Right cardiac atrium (tissue), 5 donors: ENCODE measurements at regions not wholly inside any gene's neighbourhood (a gene's known extent, or its start where the extent isn't known, plus 50 kb on each side); places are given as distances from the start of the nearest gene placed in this dataset.
"Not testable (repeated sequence)": the region's sequence is repeated elsewhere in the genome, so short reads cannot be mapped to it uniquely, and the experiment has no call there.

Experiments
- ATAC-seq, 2 donors: fragments of 200-7000 bp; cut with Tn5 transposase; one replicate each; pipeline versions ENCODE4 v1.8.0 to v1.9.1; 2020; ENCODE audit warnings: moderate library complexity in 2 of 2, mild to moderate bottlenecking in 1 of 2
- DNase-seq, 3 donors: peaks; one replicate each; pipeline ENCODE4 v3.0.0-alpha.2; 2020
- H3K27ac ChIP-seq: one replicate; pipeline ENCODE4 v1.5.1; 2013; ENCODE audit warnings: mild to moderate bottlenecking, low read length, control low read depth, moderate library complexity
- H3K27me3 ChIP-seq: one replicate; pipeline ENCODE4 v1.6.1; 2013; ENCODE audit not compliant: control insufficient read depth, insufficient read depth
- H3K4me1 ChIP-seq: one replicate; pipeline ENCODE4 v1.6.1; 2013; ENCODE audit warnings: low read length; ENCODE audit not compliant: control insufficient read depth, insufficient read depth
- H3K4me3 ChIP-seq: one replicate; pipeline ENCODE4 v1.5.1; 2013; ENCODE audit warnings: low read length, control low read depth
- H3K9me3 ChIP-seq: one replicate; pipeline ENCODE4 v1.6.1; 2013; ENCODE audit warnings: low read length; ENCODE audit not compliant: control insufficient read depth
- WGBS: extraction: QIAGEN DNeasy Blood & Tissue Kit; methylation state at CpG from one replicate; pipeline ENCODE4 v1.1.7; 2013; 5-methylcytosine and 5-hydroxymethylcytosine counted together
- intact Hi-C, 4 donors: fragments of 100-400 bp; cut with DNase I; formaldehyde crosslinking; loops; one replicate each; pipeline versions ENCODE4 v1.11.0 to v1.14.0; 2022 to 2023
- donor health status: healthy with polysubstance abuse.
- donor health status: DM: no; HTN: yes; CAD: no.
- donor health status: DM: no; HTN: no; CAD: no.
- donor health status: DM: no; HTN: yes; CAD: no; lungs with severe emphysema.
- donor health status: DM: yes; HTN: yes; CAD: no.

DNA sequence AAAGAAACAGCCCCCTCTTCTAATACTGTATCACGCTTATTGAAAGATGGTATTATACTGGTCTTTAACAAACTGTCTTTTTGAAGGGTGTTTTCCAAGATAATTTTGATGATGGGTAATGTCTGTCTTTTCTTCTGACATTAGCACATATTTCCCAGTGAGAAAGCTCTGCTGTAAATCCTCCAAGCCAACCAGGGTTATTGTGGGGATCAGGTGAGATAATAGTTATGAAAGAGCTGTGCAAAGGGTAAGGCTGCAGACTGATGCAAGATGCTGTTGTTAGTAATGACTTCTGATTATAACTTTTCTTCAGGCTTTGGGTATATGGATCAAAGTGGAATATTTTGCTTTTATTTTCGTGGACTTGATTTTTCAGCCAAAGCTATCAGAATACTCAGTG, 581.7 kb downstream of the REEP3 start:
- no peak for ATAC-seq
- no peaks in the 10 kb centered on the region for H3K27me3 ChIP-seq
- no peak overlapping the region for H3K27ac ChIP-seq
- H3K4me1 ChIP-seq: no peaks in the 10 kb centered on the region
- intact Hi-C loops: no loop called here
- no peak overlapping the region for H3K4me3 ChIP-seq
- WGBS: 91% methylated on average over 2 of the region's 2 CpGs
- no peak for DNase-seq
- H3K9me3 ChIP-seq: no peaks in the 10 kb centered on the region

DNA sequence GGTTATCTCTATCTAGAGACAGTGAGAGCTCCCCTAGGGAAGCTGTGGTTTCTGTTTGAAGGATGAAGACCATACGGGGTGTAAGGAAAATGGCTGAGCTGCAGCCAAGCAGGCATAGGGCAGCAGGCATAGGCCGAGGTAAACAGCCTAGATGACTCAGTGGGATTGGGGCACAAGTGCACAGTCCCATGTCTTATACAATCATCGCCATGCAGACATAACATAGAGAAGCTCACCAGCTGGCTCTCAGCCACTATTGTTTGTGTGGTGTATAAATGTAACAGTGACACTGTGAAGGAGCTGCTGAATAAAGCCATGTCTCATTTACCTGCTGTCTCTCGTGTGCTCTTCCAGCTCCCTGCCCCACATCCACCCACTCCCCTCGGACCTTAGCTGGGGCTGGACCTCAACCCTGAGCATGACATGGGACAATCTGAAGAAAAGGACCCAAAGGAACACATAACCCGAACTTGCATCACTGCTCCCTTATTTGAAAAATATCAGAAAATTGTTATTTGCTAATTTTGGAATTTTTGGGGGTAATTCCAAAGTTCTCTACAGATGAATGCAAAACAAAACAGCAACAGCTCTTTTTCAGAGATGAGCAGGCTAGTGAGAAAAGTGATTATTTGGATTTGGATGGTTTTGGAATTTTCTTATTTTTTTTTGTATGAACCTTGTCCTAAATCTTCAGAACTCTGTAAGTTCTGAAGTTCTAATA, 582.7 kb downstream of the REEP3 start:
- Histone ChIP-seq H3K9me3 (no peaks in the 10 kb centered on the region), H3K27me3 (no peaks in the 10 kb centered on the region), H3K27ac (no peak overlapping the region), H3K4me1 (no peaks in the 10 kb centered on the region), H3K4me3 (no peak overlapping the region)
- no peak for ATAC-seq
- intact Hi-C loops: no loop called here
- 69% methylated on average over 6 of the region's 6 CpGs for WGBS
- no peak for DNase-seq

DNA sequence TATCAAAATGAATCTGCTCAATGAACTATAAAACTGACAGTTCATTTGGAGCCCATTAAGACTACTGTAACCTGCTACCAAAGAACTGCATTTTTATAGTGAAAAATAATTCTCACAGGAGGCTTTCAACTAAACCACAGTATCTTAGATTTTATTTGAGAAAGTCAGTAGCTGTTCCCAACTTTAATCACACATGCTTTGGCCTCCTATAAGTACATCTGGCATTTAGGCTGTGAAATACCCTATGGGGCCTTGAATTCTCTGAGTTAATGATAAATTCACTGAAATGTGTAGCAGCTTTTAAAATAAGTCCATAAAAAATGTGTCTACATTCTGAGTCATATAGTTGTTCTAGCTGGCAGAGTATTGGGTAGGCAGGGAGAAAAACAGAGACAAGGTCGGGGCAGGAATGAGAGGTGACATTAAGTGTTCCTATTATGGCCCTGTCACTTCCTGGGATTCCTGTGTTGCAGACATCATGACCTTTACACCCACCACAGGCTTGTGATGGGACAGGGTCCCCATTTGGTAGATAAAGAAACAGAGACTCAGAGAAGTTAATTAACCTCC, 588.8 kb downstream of the REEP3 start:
- intact Hi-C loops: no loop called here
- DNase-seq (no peak), ATAC-seq (no peak)
- H3K4me3 ChIP-seq: no peak overlapping the region
- 62% methylated on average over 1 of the region's 1 CpG for WGBS
- no peaks in the 10 kb centered on the region for H3K9me3 ChIP-seq
- no peak overlapping the region for H3K27ac ChIP-seq
- H3K27me3 ChIP-seq: no peaks in the 10 kb centered on the region
- H3K4me1 ChIP-seq: no peaks in the 10 kb centered on the region

DNA sequence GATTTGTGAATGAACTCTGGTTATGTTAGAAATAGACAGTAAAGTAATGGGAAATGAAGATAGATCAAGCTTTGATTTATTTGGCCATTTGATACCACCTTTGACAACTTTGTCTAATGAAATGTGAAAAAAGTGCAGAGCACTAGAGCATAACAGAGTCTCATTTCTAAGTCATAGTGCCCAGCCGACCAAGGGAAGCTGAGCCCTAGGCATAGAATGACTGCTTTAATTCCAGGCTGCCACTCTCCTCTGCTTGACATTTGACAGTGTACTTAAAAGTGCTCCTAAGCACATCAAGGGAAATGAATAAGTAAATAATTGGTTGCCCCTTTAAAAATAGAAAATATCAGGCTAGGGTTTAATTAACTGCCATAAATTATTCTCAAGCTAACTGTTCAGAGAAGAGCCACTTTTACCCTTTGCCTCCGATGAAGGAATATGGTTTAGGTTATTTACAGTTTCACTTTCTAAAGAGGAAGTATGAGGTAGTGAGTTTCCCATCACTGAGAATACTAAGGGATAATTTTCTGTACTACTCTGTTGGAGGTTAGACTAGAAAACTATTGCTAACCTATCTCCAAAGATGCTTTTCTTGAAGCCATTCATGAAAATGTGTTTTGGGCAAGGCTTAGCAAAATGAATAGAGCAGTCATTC, 591.6 kb downstream of the REEP3 start:
- WGBS: 62% methylated on average over 2 of the region's 2 CpGs
- Histone ChIP-seq H3K4me1 (no peaks in the 10 kb centered on the region), H3K27ac (no peak overlapping the region), H3K27me3 (no peaks in the 10 kb centered on the region), H3K4me3 (no peak overlapping the region), H3K9me3 (no peaks in the 10 kb centered on the region)
- no peak for ATAC-seq
- no peak for DNase-seq
- intact Hi-C loops: no loop called here

DNA sequence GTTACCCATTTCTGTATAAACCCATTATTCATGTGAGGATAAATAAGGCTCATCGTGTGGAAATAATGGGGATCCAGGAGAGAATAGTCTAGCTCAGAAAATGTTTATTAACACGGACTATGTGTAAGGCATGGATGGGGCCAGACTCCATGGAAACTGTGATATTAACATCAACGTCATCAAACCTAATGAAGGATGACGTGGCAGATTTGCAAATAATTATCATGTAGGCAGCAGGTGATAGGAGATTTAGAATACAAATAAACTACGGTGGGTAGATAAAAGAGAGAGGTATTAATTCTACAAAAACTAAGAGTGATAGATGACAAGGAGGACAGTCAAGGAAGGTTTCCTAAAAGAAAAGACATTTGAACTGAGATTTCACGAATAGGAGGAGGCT, 592.2 kb downstream of the REEP3 start:
- H3K4me1 ChIP-seq: no peaks in the 10 kb centered on the region
- no peaks in the 10 kb centered on the region for H3K9me3 ChIP-seq
- WGBS: 75% methylated on average over 6 of the region's 6 CpGs
- no peak overlapping the region for H3K27ac ChIP-seq
- intact Hi-C loops: no loop called here
- H3K27me3 ChIP-seq: no peaks in the 10 kb centered on the region
- H3K4me3 ChIP-seq: no peak overlapping the region
- DNase-seq (no peak), ATAC-seq (no peak)

DNA sequence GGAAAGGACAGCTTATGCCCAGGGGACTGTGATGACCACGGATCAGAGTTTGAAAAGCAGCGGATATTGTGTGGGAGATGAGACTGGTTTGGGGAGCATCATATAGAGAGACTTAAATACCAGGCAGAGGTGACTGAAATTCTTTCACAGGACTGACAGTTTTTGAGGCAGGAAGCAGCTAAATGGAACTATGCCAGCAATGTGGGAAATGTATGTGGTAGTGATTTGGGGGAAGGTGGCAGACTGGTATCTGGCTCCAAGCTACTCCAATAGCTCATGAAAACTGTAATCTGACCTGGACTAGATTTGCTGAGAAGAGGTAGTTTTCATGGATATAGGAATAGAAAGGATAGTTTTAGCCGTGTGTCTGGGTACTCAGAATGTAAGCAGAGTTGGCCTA, 592.6 kb downstream of the REEP3 start:
- DNase-seq: no peak
- no peak for ATAC-seq
- Histone ChIP-seq H3K27ac (no peak overlapping the region), H3K9me3 (no peaks in the 10 kb centered on the region), H3K27me3 (no peaks in the 10 kb centered on the region), H3K4me3 (no peak overlapping the region), H3K4me1 (no peaks in the 10 kb centered on the region)
- intact Hi-C loops: no loop called here
- 70% methylated on average over 3 of the region's 3 CpGs for WGBS

DNA sequence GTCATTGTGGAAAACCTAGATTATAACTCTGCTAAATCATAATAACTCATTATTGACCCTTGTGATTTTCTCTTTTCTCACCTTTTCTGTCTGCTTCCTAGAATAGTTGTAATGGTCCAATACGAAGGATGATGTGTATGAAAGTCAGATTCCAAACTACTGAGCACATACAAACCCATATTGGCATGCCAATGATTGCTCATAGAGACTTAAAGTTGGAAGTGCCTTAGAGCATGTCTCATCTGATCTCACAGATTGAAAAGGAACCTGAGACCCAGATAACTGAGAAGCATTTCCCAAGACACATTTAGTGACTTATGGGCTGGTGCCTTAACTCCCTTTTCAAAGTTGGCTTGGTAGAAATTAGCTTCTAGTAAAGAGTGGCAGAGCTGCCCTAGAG, 594.3 kb downstream of the REEP3 start:
- H3K9me3 ChIP-seq: no peaks in the 10 kb centered on the region
- H3K4me3 ChIP-seq: no peak overlapping the region
- DNase-seq (no peak), ATAC-seq (no peak)
- intact Hi-C loops: no loop called here
- WGBS: 63% methylated on average over 1 of the region's 1 CpG
- no peaks in the 10 kb centered on the region for H3K27me3 ChIP-seq
- H3K27ac ChIP-seq: no peak overlapping the region
- no peaks in the 10 kb centered on the region for H3K4me1 ChIP-seq

DNA sequence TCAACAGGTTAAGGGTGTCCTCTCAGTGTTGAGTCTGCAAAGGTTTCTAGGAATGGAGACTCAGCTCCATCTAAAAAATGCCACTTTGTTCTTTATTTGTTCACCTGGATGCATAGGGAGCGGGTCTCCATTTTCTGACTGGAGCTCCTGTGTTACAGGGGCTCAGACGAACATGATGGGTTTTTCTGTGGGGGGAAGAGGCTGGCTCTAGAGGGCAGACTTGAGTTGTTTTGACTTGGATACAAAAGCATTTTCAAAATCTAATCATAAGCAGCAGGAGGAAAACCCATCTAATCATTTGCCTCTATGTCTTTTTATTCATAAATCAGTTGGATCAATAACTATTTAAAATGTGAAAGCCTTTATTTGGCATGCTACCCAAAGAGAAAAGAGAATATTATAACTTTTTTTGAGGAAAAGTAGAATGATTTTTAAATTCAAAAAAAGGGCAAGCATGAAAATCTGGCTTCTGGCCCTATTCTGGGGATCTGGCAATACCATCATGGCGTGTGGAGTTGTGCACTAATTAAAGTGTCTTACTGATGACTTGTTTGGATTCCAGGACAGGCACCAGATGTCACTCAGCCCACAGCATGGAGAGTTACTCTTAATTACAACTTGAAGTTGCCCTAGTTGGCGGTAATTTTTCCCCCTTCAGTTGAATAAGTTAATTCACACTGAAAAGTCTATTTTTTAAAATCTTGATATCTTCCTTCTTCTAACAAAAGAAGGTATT, 594.9 kb downstream of the REEP3 start:
- intact Hi-C loops: no loop called here
- Histone ChIP-seq H3K27ac (no peak overlapping the region), H3K4me1 (no peaks in the 10 kb centered on the region), H3K4me3 (no peak overlapping the region), H3K27me3 (no peaks in the 10 kb centered on the region), H3K9me3 (no peaks in the 10 kb centered on the region)
- no peak for DNase-seq
- 57% methylated on average over 4 of the region's 4 CpGs for WGBS
- ATAC-seq: no peak

DNA sequence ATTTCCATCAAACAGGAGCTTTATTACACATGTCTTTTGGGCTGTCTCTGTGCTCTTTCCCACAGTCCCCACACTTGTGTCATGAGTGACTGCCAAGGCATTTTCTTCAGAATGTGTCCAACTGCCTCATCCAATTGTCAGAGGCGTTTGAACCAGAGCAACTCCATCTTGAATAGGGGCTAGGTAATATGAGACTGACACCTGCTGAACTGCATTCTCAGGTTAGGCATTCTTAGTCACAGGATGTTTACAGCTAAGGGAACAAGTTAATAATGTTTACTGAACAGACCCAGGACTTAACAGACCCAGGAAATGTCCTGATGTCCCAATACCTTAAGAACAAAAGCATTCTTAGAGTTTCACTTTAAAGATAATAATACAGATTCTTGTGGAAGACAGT, 595.5 kb downstream of the REEP3 start:
- DNase-seq: no peak
- no peaks in the 10 kb centered on the region for H3K27me3 ChIP-seq
- ATAC-seq: no peak
- 65% methylated on average over 1 of the region's 1 CpG for WGBS
- no peaks in the 10 kb centered on the region for H3K9me3 ChIP-seq
- intact Hi-C loops: no loop called here
- H3K4me3 ChIP-seq: no peak overlapping the region
- H3K4me1 ChIP-seq: no peaks in the 10 kb centered on the region
- no peak overlapping the region for H3K27ac ChIP-seq

DNA sequence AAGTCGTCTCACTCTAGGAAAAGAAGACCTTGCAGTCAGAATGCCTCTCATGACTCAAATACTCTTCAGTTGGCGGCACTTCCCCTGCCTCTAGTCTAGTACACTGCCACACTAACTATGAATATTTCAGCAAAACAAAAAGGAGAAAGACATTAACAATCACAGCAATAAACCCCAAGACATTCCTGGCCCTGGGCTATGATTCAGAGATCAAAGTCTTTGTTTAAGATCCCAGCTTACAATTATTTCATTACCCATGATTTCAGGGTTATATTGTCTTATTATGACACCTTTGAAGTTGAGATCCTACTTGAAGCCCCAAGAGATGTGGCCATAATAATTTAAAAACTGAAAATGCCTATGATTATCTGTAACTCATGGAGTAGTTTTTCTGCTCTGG, 597.5 kb downstream of the REEP3 start:
- no peaks in the 10 kb centered on the region for H3K9me3 ChIP-seq
- no peaks in the 10 kb centered on the region for H3K27me3 ChIP-seq
- no peak for ATAC-seq
- WGBS: 83% methylated on average over 2 of the region's 2 CpGs
- no peak for DNase-seq
- H3K4me3 ChIP-seq: no peak overlapping the region
- H3K27ac ChIP-seq: no peak overlapping the region
- H3K4me1 ChIP-seq: no peaks in the 10 kb centered on the region
- intact Hi-C loops: no loop called here

DNA sequence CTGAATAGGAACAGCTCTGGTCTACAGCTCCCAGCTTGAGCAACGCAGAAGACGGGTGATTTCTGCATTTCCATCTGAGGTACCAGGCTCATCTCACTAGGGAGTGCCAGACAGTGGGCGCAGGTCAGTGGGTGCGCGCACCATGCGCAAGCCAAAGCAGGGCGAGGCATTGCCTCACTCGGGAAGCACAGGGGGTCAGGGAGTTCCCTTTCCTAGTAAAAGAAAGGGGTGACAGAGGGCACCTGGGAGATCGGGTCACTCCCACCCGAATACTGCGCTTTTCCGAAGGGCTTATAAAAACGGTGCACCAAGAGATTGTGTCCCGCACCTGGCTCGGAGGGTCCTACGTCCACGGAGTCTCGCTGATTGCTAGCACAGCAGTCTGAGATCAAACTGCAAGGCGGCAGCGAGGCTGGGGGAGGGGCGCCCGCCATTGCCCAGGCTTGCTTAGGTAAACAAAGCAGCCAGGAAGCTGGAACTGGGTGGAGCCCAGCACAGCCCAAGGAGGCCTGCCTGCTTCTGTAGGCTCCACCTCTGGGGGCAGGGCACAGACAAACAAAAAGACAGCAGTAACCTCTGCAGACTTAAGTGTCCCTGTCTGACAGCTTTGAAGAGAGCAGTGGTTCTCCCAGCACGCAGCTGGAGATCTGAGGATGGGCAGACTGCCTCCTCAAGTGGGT, 599.2 kb downstream of the REEP3 start:
- 88% methylated on average over 22 of the region's 23 CpGs for WGBS
- H3K9me3 ChIP-seq, H3K27ac ChIP-seq, ATAC-seq, H3K4me1 ChIP-seq, H3K4me3 ChIP-seq, DNase-seq, H3K27me3 ChIP-seq, intact Hi-C loops: not testable (repeated sequence)
